Hematopoietic multipotent progenitor cell treated with erythropoietin and hydrocortisone succinate and interleukin-3 and kit ligand, for 15 days (in vitro differentiated cells): ENCODE measurements at regions not wholly inside any gene's neighbourhood (a gene's known extent, or its start where the extent isn't known, plus 50 kb on each side); places are given as distances from the start of the nearest gene placed in this dataset.

Experiments
- DNase-seq: peaks from one replicate; pipeline ENCODE4 v3.0.0-alpha.2; 2015; ENCODE audit warnings: low spot score

DNA sequence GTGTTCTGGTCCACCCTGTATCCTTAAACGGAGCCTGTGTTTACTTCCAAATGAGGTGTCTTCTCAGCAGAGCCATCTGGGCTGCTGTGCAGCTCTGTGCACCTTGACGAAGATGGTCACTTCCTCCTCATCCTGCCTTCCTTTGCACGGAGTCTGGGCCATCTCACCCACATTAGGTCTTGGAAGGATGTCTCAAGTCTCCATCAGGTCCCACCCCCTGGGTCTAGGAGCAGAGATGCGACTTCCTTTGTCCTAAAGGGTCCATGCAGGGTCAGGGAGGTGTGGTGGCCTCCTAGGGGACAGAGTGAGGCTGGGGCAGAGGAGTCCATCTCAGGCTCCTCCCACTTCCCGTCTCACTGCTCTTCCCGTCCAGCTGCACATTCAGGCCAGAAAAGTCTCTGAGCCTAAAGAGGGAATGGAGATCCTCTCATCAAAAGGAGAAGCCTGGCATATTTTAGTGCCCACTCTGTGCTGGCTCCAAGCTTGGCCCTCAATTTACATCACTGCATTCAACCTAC is 209.2 kb downstream of the MATN1 start:
- DNase-seq = no peak

DNA sequence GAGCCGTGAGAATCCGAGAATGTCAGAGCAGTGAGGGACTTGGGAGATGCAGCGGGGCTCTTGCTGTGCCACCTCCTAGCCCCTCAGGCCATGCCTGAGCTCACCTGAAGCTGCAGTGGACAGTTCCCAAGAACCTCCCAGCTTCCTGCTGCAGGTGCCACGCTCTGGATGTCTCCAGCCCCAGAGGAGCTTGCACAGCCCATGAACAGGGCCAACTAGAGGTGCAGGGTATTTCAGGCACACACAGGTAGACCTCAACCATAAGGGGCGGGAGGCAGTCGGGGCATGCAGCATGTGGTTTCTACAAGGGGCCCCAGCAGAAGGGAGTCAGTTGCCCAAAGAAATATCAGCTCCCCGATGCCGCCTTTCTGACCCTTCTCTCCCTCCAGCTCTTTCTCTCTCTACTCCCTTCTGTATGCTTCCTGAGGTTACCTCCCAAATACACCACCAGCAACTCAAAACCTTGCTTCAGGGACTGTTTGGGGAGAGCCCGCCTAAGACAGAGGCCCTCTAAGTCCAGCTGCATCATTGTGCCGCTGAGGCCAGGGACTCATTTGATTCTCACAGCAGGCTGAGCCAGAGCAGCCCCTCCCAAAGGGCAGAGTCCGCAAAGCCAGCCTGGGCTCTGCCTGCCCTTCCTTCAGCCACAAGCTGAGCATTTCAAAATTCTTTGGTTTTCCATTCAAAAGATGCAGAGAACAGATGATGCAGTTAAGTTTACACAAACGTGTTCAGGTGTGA is 209.8 kb downstream of the MATN1 start:
- no peak for DNase-seq

- no peak for DNase-seq
These were observed 210.5 kb downstream of the MATN1 start for GRCh38 chr1:30512914-30513265.

DNA sequence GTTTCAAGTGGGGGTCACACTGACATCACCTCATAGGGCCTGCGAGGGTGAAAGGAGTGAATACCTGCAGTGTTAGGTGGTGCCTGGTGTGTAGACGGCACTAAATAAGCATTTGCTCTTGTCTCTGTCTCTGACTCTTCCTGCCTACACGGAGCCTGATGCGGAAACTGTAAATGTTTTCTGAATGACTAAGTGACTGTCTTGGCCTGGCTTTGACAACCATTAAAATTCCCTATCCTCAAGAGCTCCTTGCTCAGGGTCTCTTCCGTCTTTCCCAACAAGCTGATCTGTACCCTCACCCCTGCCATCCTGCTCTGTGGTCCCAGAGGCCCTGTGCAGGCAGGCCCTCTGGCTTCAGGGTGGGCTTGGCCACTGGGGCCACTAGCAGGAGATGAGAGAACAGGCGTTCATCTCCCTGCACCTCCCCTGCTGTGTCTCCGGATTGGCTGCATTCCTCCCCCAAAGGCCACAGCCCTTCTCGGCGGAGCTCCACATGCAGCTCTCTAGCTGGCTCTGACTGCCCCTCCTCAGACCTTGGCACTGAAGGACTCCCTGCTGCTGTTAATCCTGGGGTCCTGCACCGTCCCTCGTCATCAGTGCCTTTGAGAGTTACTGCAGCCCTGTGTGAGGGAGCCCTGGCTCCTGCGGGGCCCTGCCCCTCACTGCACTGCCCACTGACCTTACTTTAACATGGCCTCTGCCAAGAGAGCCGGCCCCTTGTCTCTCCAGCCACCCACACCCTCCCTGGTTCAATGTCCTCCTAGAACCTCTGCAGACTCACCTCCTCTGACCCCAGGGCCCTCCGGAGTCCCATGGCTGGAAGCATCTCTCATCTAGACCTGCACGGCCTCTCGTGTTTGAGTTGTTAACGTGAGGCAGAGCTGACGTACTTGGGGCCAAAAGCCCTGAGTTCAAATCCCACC is 211.1 kb downstream of the MATN1 start:
- no peak for DNase-seq

DNA sequence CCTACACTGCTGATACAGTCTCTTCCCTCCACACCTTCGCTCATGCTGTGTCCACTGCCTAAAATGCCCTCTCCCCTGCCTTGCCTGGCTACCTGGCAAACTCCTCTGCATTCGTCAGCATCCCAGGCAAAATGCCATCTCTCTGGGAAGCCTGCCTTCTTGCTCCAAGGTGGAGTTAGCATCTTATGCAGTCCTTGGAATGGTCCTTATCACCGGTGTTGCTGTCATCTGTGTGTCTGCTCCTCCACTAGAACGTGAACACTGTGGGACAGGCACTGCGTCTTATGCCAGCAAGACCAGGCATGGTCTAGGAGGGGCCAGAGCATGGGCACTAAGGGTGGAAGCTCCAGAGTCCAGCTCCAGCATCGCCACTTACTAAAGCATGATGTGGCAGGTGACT is 211.8 kb downstream of the MATN1 start:
- no peak for DNase-seq

- DNase-seq = no peak
These were observed 212.3 kb downstream of the MATN1 start for GRCh38 chr1:30511106-30511505.

- DNase-seq = no peak
These were observed 213.7 kb downstream of the MATN1 start for GRCh38 chr1:30509670-30510069.

DNA sequence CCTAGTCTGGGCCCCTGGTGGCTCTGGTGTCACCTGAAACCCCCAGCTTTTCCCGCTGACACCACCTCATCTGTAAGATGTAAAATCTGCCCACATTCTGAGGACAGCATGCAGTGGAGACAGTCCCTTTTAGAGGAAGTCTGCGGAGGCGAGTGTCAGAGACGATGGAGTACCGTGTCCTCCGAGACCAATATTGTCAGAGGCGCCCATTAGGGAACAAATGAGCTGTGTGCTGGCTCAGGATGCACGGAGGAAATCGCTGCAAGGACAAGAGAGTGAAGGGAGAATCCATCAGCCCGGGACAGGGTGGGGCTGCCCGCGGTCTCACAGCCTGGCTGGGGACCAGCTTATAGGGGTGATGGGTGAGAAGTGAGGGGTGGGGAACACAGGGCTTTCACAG is 214.8 kb downstream of the MATN1 start:
- DNase-seq = no peak

- no peak for DNase-seq
These were observed 215.3 kb downstream of the MATN1 start for GRCh38 chr1:30508175-30508448.

GRCh38 chr1:30507401-30508174 is 215.8 kb downstream of the MATN1 start:
- DNase-seq = no peak

DNA sequence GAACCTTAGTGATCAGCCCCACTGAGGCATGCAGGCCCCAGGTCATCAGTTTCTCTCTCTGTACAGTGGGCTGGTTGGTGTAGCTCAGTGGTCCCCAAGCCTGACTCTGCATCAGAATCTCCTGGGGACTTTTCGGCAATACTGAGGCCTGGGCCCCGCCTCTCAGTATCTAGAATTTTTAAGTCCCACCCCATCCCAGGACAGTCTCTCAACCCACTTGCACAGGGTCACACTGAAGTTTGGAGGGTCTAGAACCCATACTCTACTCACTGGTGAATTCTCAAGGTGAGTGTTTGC is 216.4 kb downstream of the MATN1 start:
- no peak for DNase-seq

DNA sequence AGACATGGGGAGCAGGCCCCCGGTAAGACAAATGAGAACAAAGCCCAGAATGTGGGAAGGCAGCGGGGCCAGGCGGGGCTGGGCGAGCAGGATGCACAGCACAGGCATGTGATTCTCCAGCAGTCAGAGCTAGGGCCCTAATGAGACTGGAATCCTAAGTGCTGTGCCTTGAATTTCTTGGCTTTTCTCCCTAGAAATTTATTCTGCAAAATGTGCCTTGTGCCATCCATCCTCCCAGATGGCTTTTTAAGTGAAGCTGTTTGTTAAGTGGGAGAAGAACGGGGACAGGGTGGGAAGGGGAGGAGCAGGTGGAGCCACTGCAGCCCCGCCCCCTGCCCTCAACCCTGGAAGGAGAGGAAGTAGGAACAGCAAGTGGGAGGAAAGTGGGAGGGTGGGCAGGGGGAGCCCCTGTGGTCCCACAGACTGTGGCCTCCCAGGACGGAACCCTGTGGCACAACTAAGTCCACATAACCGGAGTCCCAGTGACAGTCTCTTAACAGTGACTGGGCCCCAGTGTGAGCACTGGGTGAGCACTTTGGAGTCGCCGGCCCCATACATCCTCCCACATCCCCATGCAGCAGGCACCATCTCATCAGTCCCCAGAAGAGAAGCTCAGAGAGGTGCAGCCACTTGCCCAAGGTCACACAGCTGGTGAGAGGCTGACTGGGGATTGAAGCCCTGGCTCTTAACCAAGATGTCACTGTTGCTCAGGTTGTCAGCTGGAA is 216.9 kb downstream of the MATN1 start:
- DNase-seq = no peak

DNA sequence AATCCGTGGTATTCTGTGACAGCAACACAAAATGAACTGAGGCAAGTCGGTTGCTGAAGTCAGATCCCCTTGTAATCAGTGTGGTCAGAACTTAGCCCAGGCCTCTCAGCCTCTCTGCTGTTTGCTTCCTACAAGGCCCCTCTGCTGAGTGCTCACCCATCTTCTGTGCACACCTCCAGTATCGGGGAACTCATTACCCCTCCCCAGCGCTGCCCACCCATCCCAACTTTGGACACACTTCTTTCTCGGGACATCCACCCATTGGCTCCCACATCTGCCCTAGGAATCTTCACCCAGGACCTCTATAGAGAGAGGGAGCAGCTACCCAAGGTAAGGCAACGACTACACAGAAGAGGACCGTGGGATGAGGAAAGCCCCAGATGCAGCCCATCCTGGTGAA is 217.5 kb downstream of the MATN1 start:
- DNase-seq = no peak

DNA sequence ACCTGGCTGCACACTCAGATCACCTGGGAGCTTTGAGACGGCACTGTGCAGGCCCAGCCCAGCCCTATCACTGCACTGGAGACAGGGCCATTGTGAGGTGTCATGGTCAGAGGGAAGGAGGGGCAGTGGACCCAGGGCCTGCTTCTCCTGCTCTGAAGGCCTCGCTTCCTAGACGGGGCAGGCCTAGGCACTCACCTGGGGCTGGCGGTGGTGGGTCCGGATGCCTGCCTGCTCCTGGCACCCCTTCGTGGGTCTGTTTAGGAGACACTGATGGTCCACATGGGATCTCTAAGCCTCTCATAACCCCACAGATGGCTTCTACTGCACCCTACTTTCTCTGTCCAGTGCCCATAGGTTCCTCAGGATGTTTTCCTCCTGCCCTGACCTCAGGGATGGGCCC is 230.9 kb downstream of the MATN1 start:
- no peak for DNase-seq

DNA sequence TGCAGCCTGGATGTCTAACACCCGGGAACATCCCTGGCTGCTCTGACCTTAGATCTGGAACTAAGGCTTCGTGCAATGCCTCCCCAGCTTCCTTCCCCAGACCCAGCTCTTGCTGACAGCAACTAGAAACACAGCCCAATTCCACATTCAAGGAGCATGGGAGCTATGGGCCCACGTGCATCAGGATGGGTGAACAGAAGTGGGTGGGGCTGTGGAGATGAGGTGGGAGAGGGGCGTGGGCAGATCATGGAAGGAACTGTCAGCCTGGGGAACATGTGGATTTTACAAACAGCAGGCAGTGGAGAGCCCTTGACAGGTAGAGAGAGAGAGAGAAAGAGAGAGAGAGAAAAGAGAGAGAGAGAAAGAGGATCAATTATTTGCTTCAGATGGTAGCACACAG is 231.6 kb downstream of the MATN1 start:
- no peak for DNase-seq

DNA sequence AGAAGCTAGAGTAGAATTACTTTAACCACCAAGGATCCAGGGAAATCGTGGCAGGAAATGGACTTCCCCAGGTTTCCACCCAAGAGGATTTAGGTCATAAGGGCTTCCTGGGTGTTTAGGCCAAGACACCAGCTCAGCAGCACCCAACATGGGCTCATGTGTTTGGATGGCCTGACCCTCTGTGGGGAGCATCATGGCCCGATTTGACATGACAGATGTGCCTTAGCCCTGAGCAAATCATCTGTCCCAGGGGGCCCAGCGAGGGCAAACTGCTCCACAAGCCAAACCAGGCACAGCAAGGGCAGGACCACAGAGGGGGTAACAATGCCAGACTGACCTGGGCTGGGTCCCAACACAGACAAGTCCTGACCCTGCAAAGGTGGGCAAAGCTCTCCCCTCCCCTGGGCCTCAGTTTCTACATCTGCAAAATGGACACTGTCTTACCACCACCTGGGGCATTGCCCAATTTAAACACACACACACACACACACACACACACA is 232.8 kb downstream of the MATN1 start:
- DNase-seq = no peak

GRCh38 chr1:30489737-30490389 is 233.5 kb downstream of the MATN1 start:
- DNase-seq = no peak

DNA sequence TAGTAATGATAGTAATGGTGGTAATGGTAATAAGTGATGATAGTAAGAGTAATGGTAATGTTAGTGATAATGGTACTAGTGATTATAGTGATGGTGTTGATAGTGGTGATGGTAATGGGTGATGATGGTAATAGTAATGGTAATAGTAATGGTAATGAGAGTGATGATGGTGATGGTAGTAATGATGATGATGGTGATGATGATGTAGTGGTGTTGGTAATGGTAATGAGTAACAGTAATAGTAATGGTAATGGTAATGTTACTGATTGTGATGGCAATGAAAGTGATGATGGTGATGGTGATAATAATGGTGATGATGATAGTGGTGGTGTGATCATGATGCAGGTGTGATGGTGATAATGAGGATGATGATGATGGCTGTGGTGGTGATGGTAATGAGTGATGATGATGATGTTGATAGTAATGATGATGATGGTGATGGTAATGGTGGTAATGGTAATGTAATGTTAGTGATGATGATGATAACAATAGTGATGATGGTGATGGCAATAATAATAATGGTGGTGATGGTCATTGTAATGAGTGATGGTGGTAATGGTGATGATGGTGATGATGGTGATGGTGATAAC is 235.0 kb downstream of the MATN1 start:
- no peak for DNase-seq

DNA sequence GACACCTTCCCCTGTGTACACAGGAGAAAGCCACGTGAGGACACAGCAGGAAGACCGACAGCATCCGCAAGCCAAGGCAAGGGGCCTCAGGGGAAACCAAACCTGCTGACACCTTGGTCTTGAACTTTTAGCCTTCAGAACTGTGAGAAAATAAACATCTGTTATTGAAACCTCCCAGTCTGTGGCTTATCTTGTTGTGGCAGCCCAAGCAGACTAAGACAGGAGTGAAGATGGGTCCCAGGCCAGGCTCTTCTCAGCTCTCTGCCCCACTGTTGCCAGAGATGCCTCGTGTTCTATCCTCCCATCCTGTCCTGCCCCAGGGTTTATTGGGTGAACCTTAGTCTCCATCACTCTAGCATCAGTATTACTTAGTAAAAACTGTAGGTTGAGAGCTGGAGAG is 236.3 kb downstream of the MATN1 start:
- DNase-seq = no peak

- DNase-seq = no peak
These were observed 238.3 kb downstream of the MATN1 start for GRCh38 chr1:30485072-30485471.

GRCh38 chr1:30484668-30485067 is 238.7 kb downstream of the MATN1 start:
- no peak for DNase-seq
